Loucy (cell line): ENCODE measurements at regions not wholly inside any gene's neighbourhood (a gene's known extent, or its start where the extent isn't known, plus 50 kb on each side); places are given as distances from the start of the nearest gene placed in this dataset.

ENCODE experiments used
- H2AFZ ChIP-seq: fragments of 200-600 bp; sonication (generic); 2 replicates; pipeline ENCODE4 v1.6.0; 2016; ENCODE audit warnings: antibody characterized with exemption, mild to moderate bottlenecking, low read length, moderate library complexity
- H3F3A ChIP-seq: fragments of 200-600 bp; 2 replicates; pipeline ENCODE4 v1.6.0; 2016; ENCODE audit warnings: antibody characterized with exemption, low read depth, mild to moderate bottlenecking
- H3K27me3 ChIP-seq: fragments of 200-600 bp; sonication (generic); 2 replicates; pipeline ENCODE4 v1.6.1; 2014; ENCODE audit warnings: low read length, mild to moderate bottlenecking; ENCODE audit not compliant: insufficient read depth, poor library complexity, severe bottlenecking
- H3K36me3 ChIP-seq: fragments of 200-600 bp; sonication (generic); 2 replicates; pipeline ENCODE4 v1.6.1; 2016; ENCODE audit warnings: low read length; ENCODE audit not compliant: insufficient read depth
- H3K4me1 ChIP-seq: fragments of 200-600 bp; sonication (generic); 2 replicates; pipeline ENCODE4 v1.5.1; 2014; ENCODE audit warnings: low read length, mild to moderate bottlenecking; ENCODE audit not compliant: insufficient read depth, poor library complexity, severe bottlenecking
- H3K4me2 ChIP-seq: fragments of 200-600 bp; sonication (generic); 2 replicates; pipeline ENCODE4 v1.6.0; 2014; ENCODE audit warnings: antibody characterized with exemption, low read length, low read depth, mild to moderate bottlenecking; ENCODE audit not compliant: poor library complexity, severe bottlenecking
- H3K4me3 ChIP-seq: fragments of 200-600 bp; sonication (generic); 2 replicates; pipeline ENCODE4 v1.5.1; 2014; ENCODE audit warnings: low read length, mild to moderate bottlenecking, mixed read lengths; ENCODE audit not compliant: poor library complexity, severe bottlenecking
- H3K79me2 ChIP-seq: fragments of 200-600 bp; sonication (generic); 2 replicates; pipeline ENCODE4 v1.6.1; 2014; ENCODE audit warnings: low read length; ENCODE audit not compliant: insufficient read depth
- H3K9ac ChIP-seq: fragments of 200-600 bp; sonication (generic); 2 replicates; pipeline ENCODE4 v1.6.0; 2014; ENCODE audit warnings: mild to moderate bottlenecking, low read depth, low read length, moderate library complexity; ENCODE audit not compliant: poor library complexity, severe bottlenecking
- H3K9me2 ChIP-seq: fragments of 200-600 bp; sonication (generic); replicated peaks from 2 replicates; pipeline ENCODE4 v1.6.1; 2016; ENCODE audit warnings: low read depth, low read length, mixed read lengths
- H3K9me3 ChIP-seq: fragments of 200-600 bp; sonication (generic); 2 replicates; pipeline ENCODE4 v1.6.1; 2014; ENCODE audit warnings: mild to moderate bottlenecking, antibody characterized with exemption, low read length, low read depth; ENCODE audit not compliant: insufficient read depth
- H4K20me1 ChIP-seq: fragments of 200-600 bp; sonication (generic); 2 replicates; pipeline ENCODE4 v1.6.0; 2014; ENCODE audit warnings: antibody characterized with exemption, low read length, mild to moderate bottlenecking; ENCODE audit not compliant: insufficient read depth, poor library complexity, severe bottlenecking
- EZH2phosphoT487 ChIP-seq: fragments of 200-600 bp; IDR thresholded peaks from 2 replicates; pipeline ENCODE4 v1.6.1; 2018; ENCODE audit warnings: antibody characterized with exemption, mild to moderate bottlenecking, moderate library complexity, borderline replicate concordance
- TF ChIP-seq, protein P1 (sequence below): fragments of 200-600 bp; sonication (generic); conservative IDR thresholded peaks from 2 replicates; pipeline ENCODE4 v1.5.1; 2014; ENCODE audit warnings: mild to moderate bottlenecking, antibody characterized with exemption, low read length

DNA sequence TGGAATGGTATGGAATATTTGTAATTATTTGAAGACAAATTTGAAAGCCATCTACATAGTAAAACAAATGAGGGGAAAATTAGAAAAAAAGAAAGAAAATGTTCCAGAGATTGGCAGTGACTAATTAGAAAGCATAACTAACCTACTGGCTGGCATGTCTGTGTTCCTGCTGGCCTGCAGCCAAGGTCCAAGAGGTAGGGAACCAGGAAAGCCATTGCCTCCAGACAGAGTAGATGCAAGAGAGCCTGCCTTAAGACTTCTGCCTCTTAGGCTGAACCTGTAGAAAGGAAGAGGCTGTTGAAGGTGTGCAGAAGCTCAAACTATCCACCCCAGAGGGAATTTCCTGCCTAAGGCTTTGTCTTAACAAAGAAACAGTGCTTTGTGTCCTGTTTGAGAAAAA, 982.0 kb downstream of the SORCS1 start:
- H3K27me3 ChIP-seq, result no peaks in the 10 kb centered on the region
- no peaks in the 10 kb centered on the region for H3F3A ChIP-seq
- no peak overlapping the region for H3K4me3 ChIP-seq
- H3K4me1 ChIP-seq, result no peaks in the 10 kb centered on the region
- no peak overlapping the region for H3K9ac ChIP-seq
- no peak overlapping the region for H2AFZ ChIP-seq
- H3K79me2 ChIP-seq, result no peaks in the 10 kb centered on the region
- no peaks in the 10 kb centered on the region for H3K9me3 ChIP-seq
- no peak overlapping the region for H3K4me2 ChIP-seq
- no peaks in the 10 kb centered on the region for H3K9me2 ChIP-seq
- no peaks in the 10 kb centered on the region for H3K36me3 ChIP-seq
- H4K20me1 ChIP-seq, result no peaks in the 10 kb centered on the region
- no peak for TF ChIP-seq EZH2phosphoT487
- TF ChIP-seq, protein P1, sequence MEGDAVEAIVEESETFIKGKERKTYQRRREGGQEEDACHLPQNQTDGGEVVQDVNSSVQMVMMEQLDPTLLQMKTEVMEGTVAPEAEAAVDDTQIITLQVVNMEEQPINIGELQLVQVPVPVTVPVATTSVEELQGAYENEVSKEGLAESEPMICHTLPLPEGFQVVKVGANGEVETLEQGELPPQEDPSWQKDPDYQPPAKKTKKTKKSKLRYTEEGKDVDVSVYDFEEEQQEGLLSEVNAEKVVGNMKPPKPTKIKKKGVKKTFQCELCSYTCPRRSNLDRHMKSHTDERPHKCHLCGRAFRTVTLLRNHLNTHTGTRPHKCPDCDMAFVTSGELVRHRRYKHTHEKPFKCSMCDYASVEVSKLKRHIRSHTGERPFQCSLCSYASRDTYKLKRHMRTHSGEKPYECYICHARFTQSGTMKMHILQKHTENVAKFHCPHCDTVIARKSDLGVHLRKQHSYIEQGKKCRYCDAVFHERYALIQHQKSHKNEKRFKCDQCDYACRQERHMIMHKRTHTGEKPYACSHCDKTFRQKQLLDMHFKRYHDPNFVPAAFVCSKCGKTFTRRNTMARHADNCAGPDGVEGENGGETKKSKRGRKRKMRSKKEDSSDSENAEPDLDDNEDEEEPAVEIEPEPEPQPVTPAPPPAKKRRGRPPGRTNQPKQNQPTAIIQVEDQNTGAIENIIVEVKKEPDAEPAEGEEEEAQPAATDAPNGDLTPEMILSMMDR, result no peak

DNA sequence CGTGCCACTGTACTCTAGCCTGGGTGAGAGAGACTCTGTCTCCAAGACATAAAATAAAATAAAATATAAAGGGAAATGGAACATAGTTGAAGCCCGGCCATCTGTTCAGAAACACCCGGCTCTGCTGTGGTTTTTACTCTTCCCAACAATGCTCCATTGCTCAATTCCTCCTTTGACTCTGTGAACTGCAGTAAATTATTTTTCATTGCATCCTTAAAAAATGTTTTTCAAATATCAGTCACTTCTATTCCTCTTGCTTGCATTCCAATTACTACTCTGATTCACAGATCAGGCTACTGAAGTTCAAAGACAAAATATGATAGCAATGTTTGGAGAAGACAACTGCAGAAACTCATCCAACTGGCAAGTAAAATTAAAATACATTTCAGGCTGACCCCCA, 983.0 kb downstream of the SORCS1 start:
- no peaks in the 10 kb centered on the region for H3F3A ChIP-seq
- no peaks in the 10 kb centered on the region for H3K27me3 ChIP-seq
- no peaks in the 10 kb centered on the region for H3K36me3 ChIP-seq
- no peaks in the 10 kb centered on the region for H3K9me3 ChIP-seq
- no peaks in the 10 kb centered on the region for H4K20me1 ChIP-seq
- H3K4me3 ChIP-seq, result no peak overlapping the region
- H3K9ac ChIP-seq, result no peak overlapping the region
- H3K4me1 ChIP-seq, result no peaks in the 10 kb centered on the region
- TF ChIP-seq EZH2phosphoT487, result no peak
- TF ChIP-seq, protein P1, result no peak
- H2AFZ ChIP-seq, result no peak overlapping the region
- no peaks in the 10 kb centered on the region for H3K9me2 ChIP-seq
- no peak overlapping the region for H3K4me2 ChIP-seq
- H3K79me2 ChIP-seq, result no peaks in the 10 kb centered on the region

DNA sequence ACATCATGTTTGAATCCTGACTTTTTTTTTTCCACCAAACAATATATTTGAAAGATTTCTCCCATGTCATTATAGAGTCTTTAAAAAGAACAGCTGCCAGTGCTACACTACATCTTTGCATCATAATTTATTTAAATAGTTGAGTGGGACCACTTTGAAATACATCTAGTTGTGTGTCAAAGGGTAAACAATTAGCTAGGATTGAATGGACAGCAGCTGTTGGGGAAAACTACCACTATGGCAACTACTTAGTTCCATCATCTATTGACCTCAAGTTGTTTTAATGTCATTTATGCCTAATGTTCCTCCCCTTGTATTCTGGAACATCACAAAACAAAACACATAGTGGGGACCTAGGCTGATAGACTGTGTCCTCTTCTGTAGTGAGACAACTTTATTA, 985.1 kb downstream of the SORCS1 start:
- Histone ChIP-seq H3K9ac (no peak overlapping the region), H3K4me1 (no peaks in the 10 kb centered on the region), H3K9me3 (no peaks in the 10 kb centered on the region), H3K79me2 (no peaks in the 10 kb centered on the region), H4K20me1 (no peaks in the 10 kb centered on the region), H2AFZ (no peak overlapping the region), H3F3A (no peaks in the 10 kb centered on the region), H3K27me3 (no peaks in the 10 kb centered on the region), H3K4me3 (no peak overlapping the region), H3K9me2 (no peaks in the 10 kb centered on the region), H3K4me2 (no peak overlapping the region), H3K36me3 (no peaks in the 10 kb centered on the region)
- TF ChIP-seq, protein P1, result no peak
- no peak for TF ChIP-seq EZH2phosphoT487
